Esophagus muscularis mucosa (tissue), 3 donors: ENCODE measurements at regions not wholly inside any gene's neighbourhood (a gene's known extent, or its start where the extent isn't known, plus 50 kb on each side); places are given as distances from the start of the nearest gene placed in this dataset.

Experiments used
- CTCF ChIP-seq, 3 experiments: fragments of 200-600 bp in 2 of 3; fragments of 450-650 bp in 1 of 3; sonication (generic) in 2 of 3; IDR thresholded peaks; one replicate each; pipeline ENCODE4 v1.5.1; 2017 to 2019; ENCODE audit warnings: antibody characterized with exemption in 3 of 3, mild to moderate bottlenecking in 2 of 3, moderate library complexity in 1 of 3
- EP300 ChIP-seq: sonication (generic); formaldehyde crosslinking; IDR thresholded peaks from one replicate; pipeline ENCODE4 v1.6.1; 2017; ENCODE audit warnings: antibody characterized with exemption

DNA sequence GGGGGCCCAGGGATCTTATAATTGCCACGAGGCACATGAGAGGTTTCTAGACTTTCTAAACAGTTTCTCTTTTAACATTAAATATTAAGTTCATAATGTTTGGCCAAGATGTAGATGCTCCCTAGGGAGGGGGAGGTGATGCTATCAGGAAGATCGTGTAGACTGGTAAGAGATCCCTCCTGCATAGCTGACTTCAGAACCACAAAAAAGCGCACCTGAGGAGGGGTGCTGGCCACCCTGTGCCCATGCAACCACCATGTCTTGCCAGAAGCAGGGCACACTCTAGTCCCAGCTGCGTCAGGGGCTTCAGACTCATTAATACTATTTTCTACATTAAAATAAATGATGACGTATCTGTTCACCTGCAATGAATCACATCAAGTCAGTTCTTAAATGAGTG lies 103.4 kb upstream of the SLC35G4 start:
- TF ChIP-seq CTCF (IDR thresholded peaks at IDR 0.05) (no peak), EP300 (no peak)
